ENCODE measurements at regions not wholly inside any gene's neighbourhood (a gene's known extent, or its start where the extent isn't known, plus 50 kb on each side); places are given as distances from the start of the nearest gene placed in this dataset.

GRCh38 chr2:67808112-67808511 is 254.7 kb downstream of the C1D start:
- Mint-ChIP-seq H3K27me3 (ENCODE audit: low read depth) (peaks cover 23% of the 10 kb centered on the region), H3K9me3 (peaks cover 12% of the 10 kb centered on the region), H3K36me3 (ENCODE audit: low read depth) (peaks cover 3% of the 10 kb centered on the region), H3K4me3 (no peak overlapping the region), H3K4me1 (no peaks in the 10 kb centered on the region), H3K27ac (ENCODE audit: unreplicated experiment) (no peak overlapping the region)
- DNase-seq (ENCODE audit: low read depth, low spot score) = no peak
- no peak for TF ChIP-seq CTCF (conservative IDR thresholded peaks at IDR 0.05)

GRCh38 chr2:67812682-67813081 is 250.1 kb downstream of the C1D start:
- H3K36me3 Mint-ChIP-seq (ENCODE audit: low read depth) = peaks cover 3% of the 10 kb centered on the region
- no peak for DNase-seq (ENCODE audit: low read depth, low spot score)

GRCh38 chr2:67823726-67824125 is 239.1 kb downstream of the C1D start:
- H3K9me3 Mint-ChIP-seq = peaks cover 10% of the 10 kb centered on the region
- no peak overlapping the region for H3K4me3 Mint-ChIP-seq
- TF ChIP-seq CTCF (conservative IDR thresholded peaks at IDR 0.05) = no peak
- peaks cover 2% of the 10 kb centered on the region for H3K27me3 Mint-ChIP-seq (ENCODE audit: low read depth)
- no peak for DNase-seq (ENCODE audit: low read depth, low spot score)
- H3K36me3 Mint-ChIP-seq (ENCODE audit: low read depth) = no peaks in the 10 kb centered on the region
- no peaks in the 10 kb centered on the region for H3K4me1 Mint-ChIP-seq
- no peak overlapping the region for H3K27ac Mint-ChIP-seq (ENCODE audit: unreplicated experiment)

More at GRCh38 chr2:67812682-67813081, 250.1 kb downstream of the C1D start:
- H3K9me3 Mint-ChIP-seq = peaks cover 14% of the 10 kb centered on the region
- TF ChIP-seq CTCF (conservative IDR thresholded peaks at IDR 0.05) = no peak
- peaks cover 10% of the 10 kb centered on the region for H3K27me3 Mint-ChIP-seq (ENCODE audit: low read depth)
- no peak overlapping the region for H3K27ac Mint-ChIP-seq (ENCODE audit: unreplicated experiment)
- H3K4me1 Mint-ChIP-seq = no peaks in the 10 kb centered on the region
- no peak overlapping the region for H3K4me3 Mint-ChIP-seq

GRCh38 chr2:67824186-67824585 is 238.6 kb downstream of the C1D start:
- peaks cover 2% of the 10 kb centered on the region for H3K27me3 Mint-ChIP-seq (ENCODE audit: low read depth)
- no peak for DNase-seq (ENCODE audit: low read depth, low spot score)
- no peak for TF ChIP-seq CTCF (conservative IDR thresholded peaks at IDR 0.05)
- no peaks in the 10 kb centered on the region for H3K36me3 Mint-ChIP-seq (ENCODE audit: low read depth)
- peaks cover 10% of the 10 kb centered on the region for H3K9me3 Mint-ChIP-seq
- no peak overlapping the region for H3K4me3 Mint-ChIP-seq
- no peak overlapping the region for H3K27ac Mint-ChIP-seq (ENCODE audit: unreplicated experiment)
- no peaks in the 10 kb centered on the region for H3K4me1 Mint-ChIP-seq

GRCh38 chr2:67825476-67825875 is 237.3 kb downstream of the C1D start:
- Mint-ChIP-seq H3K36me3 (ENCODE audit: low read depth) (no peaks in the 10 kb centered on the region), H3K27me3 (ENCODE audit: low read depth) (peaks cover 2% of the 10 kb centered on the region), H3K4me1 (no peaks in the 10 kb centered on the region), H3K27ac (ENCODE audit: unreplicated experiment) (no peak overlapping the region), H3K4me3 (no peak overlapping the region), H3K9me3 (peaks cover 8% of the 10 kb centered on the region)
- TF ChIP-seq CTCF (conservative IDR thresholded peaks at IDR 0.05) = no peak
- DNase-seq (ENCODE audit: low read depth, low spot score) = no peak

- H3K36me3 Mint-ChIP-seq (ENCODE audit: low read depth) = no peaks in the 10 kb centered on the region
- H3K9me3 Mint-ChIP-seq = peaks cover 5% of the 10 kb centered on the region
- H3K27me3 Mint-ChIP-seq (ENCODE audit: low read depth) = no peaks in the 10 kb centered on the region
- no peak overlapping the region for H3K4me3 Mint-ChIP-seq
- no peaks in the 10 kb centered on the region for H3K4me1 Mint-ChIP-seq
- TF ChIP-seq CTCF (conservative IDR thresholded peaks at IDR 0.05) = no peak
- H3K27ac Mint-ChIP-seq (ENCODE audit: unreplicated experiment) = no peak overlapping the region
- DNase-seq (ENCODE audit: low read depth, low spot score) = no peak
These were observed 234.7 kb downstream of the C1D start for GRCh38 chr2:67828066-67828465.
